Smooth muscle cell (in vitro differentiated cells): ENCODE measurements at regions not wholly inside any gene's neighbourhood (a gene's known extent, or its start where the extent isn't known, plus 50 kb on each side); places are given as distances from the start of the nearest gene placed in this dataset.

Source experiments
- DNase-seq: peaks from one replicate; lab custom pipeline; 2025; ENCODE audit not compliant: unreplicated experiment; lab: John Stamatoyannopoulos, UW
- H2AFZ ChIP-seq: fragments of 200-600 bp; sonication (generic); 2 replicates; pipeline ENCODE4 v1.6.0; 2016; ENCODE audit warnings: antibody characterized with exemption, low read depth, mild to moderate bottlenecking
- H3F3A ChIP-seq: fragments of 200-600 bp; sonication (generic); 2 replicates; pipeline ENCODE4 v1.6.0; 2017; ENCODE audit warnings: antibody characterized with exemption, low read depth
- H3K27ac ChIP-seq: fragments of 200-600 bp; sonication (generic); 2 replicates; pipeline ENCODE4 v1.5.1; 2016; ENCODE audit warnings: low read depth, mild to moderate bottlenecking
- H3K27me3 ChIP-seq: fragments of 200-600 bp; sonication (generic); 2 replicates; pipeline ENCODE4 v1.6.1; 2016; ENCODE audit warnings: low read depth, mild to moderate bottlenecking
- H3K36me3 ChIP-seq: fragments of 200-600 bp; sonication (generic); 2 replicates; pipeline ENCODE4 v1.5.1; 2016; ENCODE audit warnings: low read depth
- H3K4me1 ChIP-seq: fragments of 200-600 bp; sonication (generic); 2 replicates; pipeline ENCODE4 v1.5.1; 2016; ENCODE audit warnings: low read depth
- H3K4me2 ChIP-seq: fragments of 200-600 bp; sonication (generic); 2 replicates; pipeline ENCODE4 v1.6.0; 2016; ENCODE audit warnings: mild to moderate bottlenecking
- H3K4me3 ChIP-seq: fragments of 200-600 bp; sonication (generic); 2 replicates; pipeline ENCODE4 v1.5.1; 2016; ENCODE audit warnings: mild to moderate bottlenecking
- H3K79me2 ChIP-seq: fragments of 200-600 bp; sonication (generic); 2 replicates; pipeline ENCODE4 v1.6.0; 2016; ENCODE audit warnings: low read depth, mild to moderate bottlenecking
- H3K9ac ChIP-seq: fragments of 200-600 bp; sonication (generic); 2 replicates; pipeline ENCODE4 v1.6.0; 2016; ENCODE audit warnings: low read depth
- H3K9me3 ChIP-seq: fragments of 200-600 bp; sonication (generic); replicated peaks from 2 replicates; pipeline ENCODE4 v1.5.1; 2016; ENCODE audit warnings: low read depth
- H4K20me1 ChIP-seq: fragments of 200-600 bp; sonication (generic); 2 replicates; pipeline ENCODE4 v1.6.0; 2016; ENCODE audit warnings: low read depth
- CTCF ChIP-seq: fragments of 200-600 bp; sonication (generic); IDR thresholded peaks from 2 replicates; pipeline ENCODE4 v1.5.1; 2017; ENCODE audit warnings: borderline replicate concordance, mild to moderate bottlenecking, antibody characterized with exemption; ENCODE audit not compliant: insufficient read depth, poor library complexity, severe bottlenecking
- WGBS: methylation state at CpG from one replicate; pipeline ENCODE4 v1.1.7; 2016; ENCODE audit warnings: low lambda C conversion rate; 5-methylcytosine and 5-hydroxymethylcytosine counted together

- no peaks in the 10 kb centered on the region for H3K9me3 ChIP-seq
- no peaks in the 10 kb centered on the region for H4K20me1 ChIP-seq
- peak overlapping the region; percentile 36 for H3K27ac ChIP-seq
- no peak overlapping the region for H2AFZ ChIP-seq
- H3K9ac ChIP-seq = no peak overlapping the region
- H3K79me2 ChIP-seq = no peaks in the 10 kb centered on the region
- no peaks in the 10 kb centered on the region for H3K27me3 ChIP-seq
- H3K4me2 ChIP-seq = peak overlapping the region; percentile 76
- no peaks in the 10 kb centered on the region for H3F3A ChIP-seq
- no peaks in the 10 kb centered on the region for H3K36me3 ChIP-seq
- 81% methylated on average over 7 of the region's 7 CpGs for WGBS
- no peak for TF ChIP-seq CTCF
- H3K4me3 ChIP-seq = no peak overlapping the region
- H3K4me1 ChIP-seq = peaks cover 14% of the 10 kb centered on the region
- no peak for DNase-seq
These were observed 122.4 kb upstream of the FREM2 start for GRCh38 chr13:38564256-38565150.

DNA sequence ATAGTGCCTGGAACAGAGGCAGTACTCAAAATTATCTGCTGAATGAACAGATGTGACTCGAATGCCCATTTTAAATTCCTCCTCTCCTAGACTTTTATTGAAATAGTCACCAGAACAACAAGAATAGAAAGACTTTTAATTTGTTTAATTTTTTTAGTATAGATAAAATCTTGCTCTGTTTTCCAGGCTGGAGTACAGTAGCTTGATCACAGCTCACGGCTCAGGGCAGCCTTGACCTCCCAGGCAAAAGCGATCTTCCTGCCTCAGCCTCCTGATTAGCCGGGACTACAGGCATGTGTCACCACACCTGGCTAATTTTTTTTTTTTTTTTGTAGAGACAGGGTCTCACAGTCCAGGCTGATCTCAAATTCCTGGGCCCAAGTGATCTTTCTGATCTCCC, 120.9 kb upstream of the FREM2 start:
- Histone ChIP-seq H3K4me2 (no peak overlapping the region), H3K9me3 (peaks cover 3% of the 10 kb centered on the region), H3K27ac (no peak overlapping the region), H3K27me3 (no peaks in the 10 kb centered on the region), H4K20me1 (no peaks in the 10 kb centered on the region), H3K4me3 (no peak overlapping the region), H3K36me3 (no peaks in the 10 kb centered on the region), H2AFZ (no peak overlapping the region), H3K9ac (no peak overlapping the region), H3K79me2 (no peaks in the 10 kb centered on the region), H3K4me1 (peaks cover 14% of the 10 kb centered on the region), H3F3A (no peaks in the 10 kb centered on the region)
- 74% methylated on average over 4 of the region's 4 CpGs for WGBS
- TF ChIP-seq CTCF = no peak
- no peak for DNase-seq

DNA sequence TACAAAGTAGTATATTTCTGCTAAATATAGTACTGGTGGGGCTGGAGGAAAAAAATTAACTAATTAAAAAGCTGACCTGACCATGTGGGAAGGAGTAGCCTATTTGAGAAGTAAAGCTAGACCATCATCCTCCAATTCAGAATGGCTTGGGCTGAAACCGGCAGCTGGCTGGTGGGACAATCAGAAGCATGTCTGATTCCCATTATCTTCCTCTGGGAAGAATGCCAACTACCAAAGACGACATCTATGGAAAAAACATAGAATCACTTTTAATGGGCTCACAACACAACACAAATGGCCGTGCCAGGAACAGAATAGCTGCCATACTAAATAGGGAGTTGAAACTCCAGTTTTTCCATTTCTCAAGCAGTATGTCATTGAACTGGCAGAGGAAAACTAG, 120.4 kb upstream of the FREM2 start:
- H3K4me1 ChIP-seq = peaks cover 14% of the 10 kb centered on the region
- H3K4me2 ChIP-seq = no peak overlapping the region
- no peaks in the 10 kb centered on the region for H3K79me2 ChIP-seq
- no peak overlapping the region for H3K27ac ChIP-seq
- WGBS = 25% methylated on average over 3 of the region's 3 CpGs
- no peak for DNase-seq
- H3K9me3 ChIP-seq = peaks cover 3% of the 10 kb centered on the region
- H3K4me3 ChIP-seq = no peak overlapping the region
- H3K36me3 ChIP-seq = no peaks in the 10 kb centered on the region
- no peak overlapping the region for H3K9ac ChIP-seq
- H2AFZ ChIP-seq = no peak overlapping the region
- H3K27me3 ChIP-seq = no peaks in the 10 kb centered on the region
- no peaks in the 10 kb centered on the region for H4K20me1 ChIP-seq
- no peaks in the 10 kb centered on the region for H3F3A ChIP-seq
- TF ChIP-seq CTCF = no peak

- Histone ChIP-seq H2AFZ (no peak overlapping the region), H3K27me3 (no peaks in the 10 kb centered on the region), H3K9me3 (peaks cover 3% of the 10 kb centered on the region), H3K36me3 (no peaks in the 10 kb centered on the region), H3K9ac (no peak overlapping the region), H3F3A (no peaks in the 10 kb centered on the region), H4K20me1 (no peaks in the 10 kb centered on the region), H3K4me1 (no peaks in the 10 kb centered on the region), H3K4me2 (no peak overlapping the region), H3K79me2 (no peaks in the 10 kb centered on the region), H3K4me3 (no peak overlapping the region), H3K27ac (no peak overlapping the region)
- no peak for TF ChIP-seq CTCF
- 94% methylated on average over 1 of the region's 1 CpG for WGBS
- DNase-seq = no peak
These were observed 116.2 kb upstream of the FREM2 start for GRCh38 chr13:38570706-38571105.
